NT2/D1 (cell line): ENCODE measurements at regions not wholly inside any gene's neighbourhood (a gene's known extent, or its start where the extent isn't known, plus 50 kb on each side); places are given as distances from the start of the nearest gene placed in this dataset.

Experiments used
- DNase-seq: peaks from one replicate; pipeline ENCODE4 v3.0.0-alpha.2; 2011; ENCODE audit warnings: low read depth, low spot score
- H3K27me3 ChIP-seq: 2 replicates; pipeline ENCODE4 v1.6.0; 2011; ENCODE audit warnings: mild to moderate bottlenecking; ENCODE audit not compliant: insufficient read length, insufficient read depth
- H3K36me3 ChIP-seq: 2 replicates; pipeline ENCODE4 v1.6.1; 2011; ENCODE audit warnings: mild to moderate bottlenecking, low read length, mixed read lengths; ENCODE audit not compliant: insufficient read depth, insufficient read length
- H3K4me1 ChIP-seq: 2 replicates; pipeline ENCODE4 v1.5.1; 2011; ENCODE audit not compliant: insufficient read depth, insufficient read length
- H3K4me3 ChIP-seq: 2 replicates; pipeline ENCODE4 v1.5.1; 2011; ENCODE audit warnings: low read depth; ENCODE audit not compliant: insufficient read length
- H3K9ac ChIP-seq: 2 replicates; pipeline ENCODE4 v1.6.0; 2011; ENCODE audit warnings: low read depth; ENCODE audit not compliant: insufficient read length
- H3K9me3 ChIP-seq: 2 replicates; pipeline ENCODE4 v1.5.1; 2011; ENCODE audit warnings: mild to moderate bottlenecking, low read length; ENCODE audit not compliant: insufficient read depth
- SUZ12 ChIP-seq: IDR thresholded peaks from 2 replicates; pipeline ENCODE4 v1.6.1; 2011; ENCODE audit not compliant: insufficient read length, insufficient read depth; ENCODE audit errors: extremely low read depth
- YY1 ChIP-seq: IDR thresholded peaks from 2 replicates; pipeline ENCODE4 v1.6.1; 2011; ENCODE audit not compliant: insufficient read length, insufficient read depth
- ZNF274 ChIP-seq: IDR thresholded peaks from 2 replicates; pipeline ENCODE4 v1.6.1; 2011; ENCODE audit warnings: mild to moderate bottlenecking, low read depth, low read length

- H3K36me3 ChIP-seq = no peaks in the 10 kb centered on the region
- no peaks in the 10 kb centered on the region for H3K27me3 ChIP-seq
- H3K9ac ChIP-seq = no peak overlapping the region
- no peak overlapping the region for H3K4me3 ChIP-seq
- H3K4me1 ChIP-seq = no peaks in the 10 kb centered on the region
- DNase-seq = no peak
- H3K9me3 ChIP-seq = no peaks in the 10 kb centered on the region
- TF ChIP-seq YY1 = no peak
- TF ChIP-seq SUZ12 = no peak
- no peak for TF ChIP-seq ZNF274
Measured at GRCh38 chr13:53920916-53921315, 892.3 kb downstream of the OLFM4 start.

- Histone ChIP-seq H3K9me3 (no peaks in the 10 kb centered on the region), H3K36me3 (no peaks in the 10 kb centered on the region)
- TF ChIP-seq SUZ12 (no peak), YY1 (no peak), ZNF274 (no peak)
Measured at GRCh38 chr13:53921473-53921872, 892.9 kb downstream of the OLFM4 start.

GRCh38 chr13:53941588-53942190 lies 913.1 kb downstream of the OLFM4 start:
- peak; percentile 39 for DNase-seq
- no peak overlapping the region for H3K9ac ChIP-seq
- no peak overlapping the region for H3K4me3 ChIP-seq
- TF ChIP-seq SUZ12 (no peak), ZNF274 (no peak), YY1 (no peak)
- H3K9me3 ChIP-seq = no peaks in the 10 kb centered on the region
- H3K36me3 ChIP-seq = no peaks in the 10 kb centered on the region
- no peaks in the 10 kb centered on the region for H3K27me3 ChIP-seq
- no peaks in the 10 kb centered on the region for H3K4me1 ChIP-seq

More at GRCh38 chr13:53921473-53921872, 892.9 kb downstream of the OLFM4 start:
- Histone ChIP-seq H3K4me3 (no peak overlapping the region), H3K27me3 (no peaks in the 10 kb centered on the region), H3K4me1 (no peaks in the 10 kb centered on the region), H3K9ac (no peak overlapping the region)
- no peak for DNase-seq

- TF ChIP-seq ZNF274 (no peak), SUZ12 (no peak)
- Histone ChIP-seq H3K4me3 (no peak overlapping the region), H3K9ac (no peak overlapping the region), H3K27me3 (no peaks in the 10 kb centered on the region), H3K4me1 (no peaks in the 10 kb centered on the region), H3K9me3 (no peaks in the 10 kb centered on the region), H3K36me3 (no peaks in the 10 kb centered on the region)
- DNase-seq = no peak
Measured at GRCh38 chr13:53946500-53946899, 917.9 kb downstream of the OLFM4 start.

- Histone ChIP-seq H3K27me3 (no peaks in the 10 kb centered on the region), H3K9ac (no peak overlapping the region), H3K4me3 (no peak overlapping the region), H3K36me3 (no peaks in the 10 kb centered on the region), H3K4me1 (no peaks in the 10 kb centered on the region), H3K9me3 (no peaks in the 10 kb centered on the region)
- TF ChIP-seq YY1 (no peak), ZNF274 (no peak), SUZ12 (no peak)
- no peak for DNase-seq
Measured at GRCh38 chr13:53953183-53953582, 924.6 kb downstream of the OLFM4 start.
